ENCODE measurements at regions not wholly inside any gene's neighbourhood (a gene's known extent, or its start where the extent isn't known, plus 50 kb on each side); places are given as distances from the start of the nearest gene placed in this dataset.

GRCh38 chr10:90587561-90587960 lies 270.3 kb downstream of the HTR7 start:
- no peaks in the 10 kb centered on the region for H3K9me3 ChIP-seq (ENCODE audit: control insufficient read depth, low read depth, low read length)
- no peaks in the 10 kb centered on the region for H3K27me3 ChIP-seq (ENCODE audit: control insufficient read depth, extremely low read depth, insufficient read depth, low read length)
- H4K20me1 ChIP-seq (ENCODE audit: control insufficient read depth, extremely low read depth, insufficient read depth, low read length) = no peaks in the 10 kb centered on the region
- H3K4me2 ChIP-seq (ENCODE audit: control insufficient read depth, extremely low read depth, insufficient read depth, low read depth, low read length) = peak overlapping the region; percentile 59
- H3K9ac ChIP-seq (ENCODE audit: control insufficient read depth, extremely low read depth, insufficient read depth, low read length) = no peak overlapping the region
- no peak overlapping the region for H3K27ac ChIP-seq (ENCODE audit: control insufficient read depth, insufficient read depth, low read length)
- no peak overlapping the region for H3K4me3 ChIP-seq (ENCODE audit: control insufficient read depth in 2 of 3, extremely low read depth in 1 of 3, insufficient read depth in 2 of 3, low read depth in 1 of 3, low read length in 3 of 3)
- peaks cover 17% of the 10 kb centered on the region for H3K4me1 ChIP-seq (ENCODE audit: control insufficient read depth, extremely low read depth, insufficient read depth, low read length)
- DNase-seq (ENCODE audit: low read depth, low spot score) (no peak), FAIRE-seq (peak; percentile 17)
- dilution Hi-C loops (cut with MboI; ENCODE audit: extremely low pct_ligation_motif_present, low sequenced_read_pairs) = no loop called here
- no peaks in the 10 kb centered on the region for H3K36me3 ChIP-seq (ENCODE audit: control insufficient read depth in 2 of 2, extremely low read depth in 1 of 2, insufficient read depth in 2 of 2, low read length in 2 of 2)
- H2AFZ ChIP-seq (ENCODE audit: control insufficient read depth, low read length) = no peak overlapping the region
- TF ChIP-seq CTCF (optimal IDR thresholded peaks at IDR 0.05 in 1 of 3, IDR thresholded peaks at IDR 0.05 in 1 of 3, conservative IDR thresholded peaks at IDR 0.05 in 1 of 3; ENCODE audit: extremely low read depth in 1 of 3, insufficient read depth in 2 of 3, low read length in 3 of 3) (no peak), EZH2 (IDR thresholded peaks at IDR 0.05; ENCODE audit: low read length) (no peak)
- H3K9me1 ChIP-seq (ENCODE audit: control insufficient read depth, extremely low read depth, insufficient read depth, low read length) = no peaks in the 10 kb centered on the region
- no peaks in the 10 kb centered on the region for H3K79me2 ChIP-seq (ENCODE audit: control insufficient read depth, insufficient read depth, low read length)

GRCh38 chr10:90588222-90588621 lies 269.6 kb downstream of the HTR7 start:
- Histone ChIP-seq H3K79me2 (ENCODE audit: control insufficient read depth, insufficient read depth, low read length) (no peaks in the 10 kb centered on the region), H3K9me1 (ENCODE audit: control insufficient read depth, extremely low read depth, insufficient read depth, low read length) (no peaks in the 10 kb centered on the region), H2AFZ (ENCODE audit: control insufficient read depth, low read length) (no peak overlapping the region), H3K27me3 (ENCODE audit: control insufficient read depth, extremely low read depth, insufficient read depth, low read length) (no peaks in the 10 kb centered on the region), H3K36me3 (ENCODE audit: control insufficient read depth in 2 of 2, extremely low read depth in 1 of 2, insufficient read depth in 2 of 2, low read length in 2 of 2) (no peaks in the 10 kb centered on the region), H3K4me1 (ENCODE audit: control insufficient read depth, extremely low read depth, insufficient read depth, low read length) (peaks cover 17% of the 10 kb centered on the region), H3K4me2 (ENCODE audit: control insufficient read depth, extremely low read depth, insufficient read depth, low read depth, low read length) (no peak overlapping the region), H3K9ac (ENCODE audit: control insufficient read depth, extremely low read depth, insufficient read depth, low read length) (no peak overlapping the region), H3K27ac (ENCODE audit: control insufficient read depth, insufficient read depth, low read length) (no peak overlapping the region), H3K4me3 (ENCODE audit: control insufficient read depth in 2 of 3, extremely low read depth in 1 of 3, insufficient read depth in 2 of 3, low read depth in 1 of 3, low read length in 3 of 3) (no peak overlapping the region), H4K20me1 (ENCODE audit: control insufficient read depth, extremely low read depth, insufficient read depth, low read length) (no peaks in the 10 kb centered on the region), H3K9me3 (ENCODE audit: control insufficient read depth, low read depth, low read length) (no peaks in the 10 kb centered on the region)
- no peak for DNase-seq (ENCODE audit: low read depth, low spot score)
- no peak for FAIRE-seq
- TF ChIP-seq CTCF (optimal IDR thresholded peaks at IDR 0.05 in 1 of 3, IDR thresholded peaks at IDR 0.05 in 1 of 3, conservative IDR thresholded peaks at IDR 0.05 in 1 of 3; ENCODE audit: extremely low read depth in 1 of 3, insufficient read depth in 2 of 3, low read length in 3 of 3) (no peak), EZH2 (IDR thresholded peaks at IDR 0.05; ENCODE audit: low read length) (no peak)
- dilution Hi-C loops (cut with MboI; ENCODE audit: extremely low pct_ligation_motif_present, low sequenced_read_pairs) = no loop called here
